ENCODE measurements at regions not wholly inside any gene's neighbourhood (a gene's known extent, or its start where the extent isn't known, plus 50 kb on each side); places are given as distances from the start of the nearest gene placed in this dataset.

- no peak overlapping the region for H2AFZ ChIP-seq (ENCODE audit: insufficient read depth, low read depth, low read length, poor library complexity, severe bottlenecking)
- H3K9ac ChIP-seq (ENCODE audit: low read length) = no peak overlapping the region
- Mint-ChIP-seq H3K27ac (no peak overlapping the region), H3K4me3 (no peak overlapping the region), H3K9me3 (ENCODE audit: insufficient read depth) (peaks cover 17% of the 10 kb centered on the region), H3K27me3 (no peaks in the 10 kb centered on the region), H3K4me1 (no peaks in the 10 kb centered on the region)
- H3K4me2 ChIP-seq (replicated peaks; ENCODE audit: low read depth, low read length, poor library complexity, severe bottlenecking) = no peak overlapping the region
- no CpG with 5 or more reads among the region's 3 CpGs for WGBS (ENCODE audit: insufficient coverage)
- TF ChIP-seq CTCF (IDR thresholded peaks at IDR 0.05) (no peak), EZH2 (IDR thresholded peaks at IDR 0.05; ENCODE audit: borderline replicate concordance, insufficient read depth, low read depth, low read length, poor library complexity, severe bottlenecking) (no peak)
- ATAC-seq (ENCODE audit: low read depth) = no peak
- ChIA-PET CTCF (no interaction called here), POLR2A (no interaction called here)
- H3K27ac ChIP-seq (ENCODE audit: low read length in 2 of 2) = no peak overlapping the region
- H3K36me3 ChIP-seq (replicated peaks in 1 of 2; ENCODE audit: control extremely low read depth in 1 of 2, control insufficient read depth in 1 of 2, extremely low read depth in 1 of 2, insufficient read depth in 2 of 2, low read length in 1 of 2) = no peaks in the 10 kb centered on the region
- H3K4me1 ChIP-seq (ENCODE audit: control insufficient read depth in 2 of 2, insufficient read depth in 2 of 2, low read length in 2 of 2) = no peaks in the 10 kb centered on the region
- H4K20me1 ChIP-seq (ENCODE audit: control insufficient read depth, insufficient read depth, low read length, poor library complexity, severe bottlenecking) = no peaks in the 10 kb centered on the region
- no peak overlapping the region for H3K4me3 ChIP-seq (ENCODE audit: control extremely low read depth in 1 of 5, extremely low read depth in 1 of 5, insufficient read depth in 1 of 5, low read depth in 2 of 5, low read length in 4 of 5)
- H3K79me2 ChIP-seq (ENCODE audit: control insufficient read depth, insufficient read depth, low read length) = no peaks in the 10 kb centered on the region
- peaks cover 1 to 21% (median 13%) of the 10 kb centered on the region in 3 donors for H3K9me3 ChIP-seq (ENCODE audit: control extremely low read depth in 1 of 3, control insufficient read depth in 2 of 3, insufficient read depth in 1 of 3, low read length in 2 of 3)
- intact Hi-C loops (cut with micrococcal nuclease) = no loop called here
- H3K27me3 ChIP-seq (replicated peaks in 1 of 4; ENCODE audit: control extremely low read depth in 1 of 4, control insufficient read depth in 3 of 4, insufficient read depth in 4 of 4, low read length in 3 of 4) = no peaks in the 10 kb centered on the region
- no peak for DNase-seq
Measured at GRCh38 chr3:34703053-34703452, 904.6 kb downstream of the PDCD6IP start.

DNA sequence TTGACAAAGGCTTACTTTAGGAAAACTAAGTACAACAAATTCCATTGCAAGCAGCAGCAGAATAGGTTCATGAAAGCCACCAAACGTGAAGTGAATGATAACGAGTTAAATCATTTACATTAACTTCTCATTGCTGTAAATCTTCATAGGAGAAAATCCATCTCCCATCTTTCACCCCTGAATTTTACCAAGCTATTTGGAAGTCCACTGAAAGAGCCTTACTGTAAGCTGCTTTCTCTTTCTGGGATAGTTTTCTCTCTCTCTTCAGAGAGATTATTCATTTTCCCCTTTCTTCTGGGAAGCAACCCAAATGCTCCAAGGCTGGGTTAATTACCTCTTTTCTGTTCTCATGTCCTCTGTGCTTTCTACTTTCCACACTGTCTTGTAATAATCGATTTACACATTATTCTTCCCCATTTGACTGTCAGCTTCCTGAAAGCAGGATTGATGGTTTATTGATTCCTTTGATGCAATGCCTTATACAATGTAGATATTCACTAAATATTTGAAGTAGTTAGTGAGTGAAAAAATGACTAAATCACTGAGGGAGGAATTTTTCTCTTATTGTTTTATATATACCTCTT is 914.3 kb upstream of the ARPP21 start:
- CTCF ChIA-PET = no interaction called here
- no peak for DNase-seq

More for the DNA sequence above, 914.3 kb upstream of the ARPP21 start:
- no peaks in the 10 kb centered on the region for H4K20me1 ChIP-seq (ENCODE audit: control insufficient read depth, insufficient read depth, low read length, poor library complexity, severe bottlenecking)
- peaks cover 0 to 4% (median 0%) of the 10 kb centered on the region in 4 experiments for H3K27me3 ChIP-seq (replicated peaks in 1 of 4; ENCODE audit: control extremely low read depth in 1 of 4, control insufficient read depth in 3 of 4, insufficient read depth in 4 of 4, low read length in 3 of 4)
- intact Hi-C loops (cut with micrococcal nuclease) = no loop called here
- no peak overlapping the region for H2AFZ ChIP-seq (ENCODE audit: insufficient read depth, low read depth, low read length, poor library complexity, severe bottlenecking)
- no peaks in the 10 kb centered on the region for H3K79me2 ChIP-seq (ENCODE audit: control insufficient read depth, insufficient read depth, low read length)
- no peak overlapping the region for H3K9ac ChIP-seq (ENCODE audit: low read length)
- Mint-ChIP-seq H3K4me1 (no peaks in the 10 kb centered on the region), H3K27ac (no peak overlapping the region), H3K9me3 (ENCODE audit: insufficient read depth) (no peaks in the 10 kb centered on the region), H3K27me3 (no peaks in the 10 kb centered on the region), H3K4me3 (no peak overlapping the region)
- no peak for TF ChIP-seq CTCF (IDR thresholded peaks at IDR 0.05)
- TF ChIP-seq EZH2 (IDR thresholded peaks at IDR 0.05; ENCODE audit: borderline replicate concordance, insufficient read depth, low read depth, low read length, poor library complexity, severe bottlenecking) = no peak
- no peak overlapping the region for H3K27ac ChIP-seq (ENCODE audit: low read length in 2 of 2)
- no peaks in the 10 kb centered on the region for H3K4me1 ChIP-seq (ENCODE audit: control insufficient read depth in 2 of 2, insufficient read depth in 2 of 2, low read length in 2 of 2)
- no peaks in the 10 kb centered on the region for H3K36me3 ChIP-seq (replicated peaks in 1 of 2; ENCODE audit: control extremely low read depth in 1 of 2, control insufficient read depth in 1 of 2, extremely low read depth in 1 of 2, insufficient read depth in 2 of 2, low read length in 1 of 2)
- ATAC-seq (ENCODE audit: low read depth) = no peak
- H3K4me3 ChIP-seq (ENCODE audit: control extremely low read depth in 1 of 5, extremely low read depth in 1 of 5, insufficient read depth in 1 of 5, low read depth in 2 of 5, low read length in 4 of 5) = no peak overlapping the region
- POLR2A ChIA-PET = no interaction called here
- H3K4me2 ChIP-seq (replicated peaks; ENCODE audit: low read depth, low read length, poor library complexity, severe bottlenecking) = no peak overlapping the region
- no CpG with 5 or more reads among the region's 3 CpGs for WGBS (ENCODE audit: insufficient coverage)
- peaks cover 0 to 2% (median 0%) of the 10 kb centered on the region in 3 donors for H3K9me3 ChIP-seq (ENCODE audit: control extremely low read depth in 1 of 3, control insufficient read depth in 2 of 3, insufficient read depth in 1 of 3, low read length in 2 of 3)
